ENCODE measurements at regions not wholly inside any gene's neighbourhood (a gene's known extent, or its start where the extent isn't known, plus 50 kb on each side); places are given as distances from the start of the nearest gene placed in this dataset.

GRCh38 chr5:39880985-39881384, 456.2 kb upstream of the DAB2 start:
- H3K4me1 ChIP-seq (ENCODE audit: control insufficient read depth in 1 of 2, insufficient read depth in 2 of 2, low read length in 2 of 2): no peaks in the 10 kb centered on the region
- H3K27me3 ChIP-seq (ENCODE audit: control insufficient read depth in 1 of 2, insufficient read depth in 2 of 2, low read length in 1 of 2): no peaks in the 10 kb centered on the region
- no peaks in the 10 kb centered on the region for H3K36me3 ChIP-seq (ENCODE audit: control insufficient read depth in 1 of 2, insufficient read depth in 2 of 2, low read length in 1 of 2)
- intact Hi-C loops (cut with DNase I): no loop called here
- no peak overlapping the region for H3K27ac ChIP-seq (ENCODE audit: low read depth in 1 of 2, low read length in 2 of 2)
- no peak overlapping the region for H3K4me3 ChIP-seq (ENCODE audit: low read length in 2 of 2)
- no peak for DNase-seq
- ATAC-seq (ENCODE audit: low FRiP score): no peak
- H3K9me3 ChIP-seq (ENCODE audit: control insufficient read depth, low read length): no peaks in the 10 kb centered on the region

GRCh38 chr5:39877479-39877878, 452.7 kb upstream of the DAB2 start:
- intact Hi-C loops (cut with DNase I): no loop called here
- DNase-seq (no peak), ATAC-seq (ENCODE audit: low FRiP score) (no peak)
- H3K27me3 ChIP-seq (ENCODE audit: control insufficient read depth in 1 of 2, insufficient read depth in 2 of 2, low read length in 1 of 2): no peaks in the 10 kb centered on the region
- 96% methylated on average over 3 of the region's 3 CpGs for WGBS, 2 donors
- no peak overlapping the region for H3K4me3 ChIP-seq (ENCODE audit: low read length in 2 of 2)
- no peaks in the 10 kb centered on the region for H3K4me1 ChIP-seq (ENCODE audit: control insufficient read depth in 1 of 2, insufficient read depth in 2 of 2, low read length in 2 of 2)
- no peaks in the 10 kb centered on the region for H3K36me3 ChIP-seq (ENCODE audit: control insufficient read depth in 1 of 2, insufficient read depth in 2 of 2, low read length in 1 of 2)
- no peak overlapping the region for H3K27ac ChIP-seq (ENCODE audit: low read depth in 1 of 2, low read length in 2 of 2)
- no peaks in the 10 kb centered on the region for H3K9me3 ChIP-seq (ENCODE audit: control insufficient read depth, low read length)

- ATAC-seq (ENCODE audit: low FRiP score): no peak
- no peaks in the 10 kb centered on the region for H3K4me1 ChIP-seq (ENCODE audit: control insufficient read depth in 1 of 2, insufficient read depth in 2 of 2, low read length in 2 of 2)
- 83 to 84% methylated on average over 1 of the region's 1 CpG for WGBS, 2 donors
- H3K4me3 ChIP-seq (ENCODE audit: low read length in 2 of 2): no peak overlapping the region
- no peaks in the 10 kb centered on the region for H3K36me3 ChIP-seq (ENCODE audit: control insufficient read depth in 1 of 2, insufficient read depth in 2 of 2, low read length in 1 of 2)
- intact Hi-C loops (cut with DNase I): no loop called here
- H3K27ac ChIP-seq (ENCODE audit: low read depth in 1 of 2, low read length in 2 of 2): no peak overlapping the region
- H3K9me3 ChIP-seq (ENCODE audit: control insufficient read depth, low read length): no peaks in the 10 kb centered on the region
- DNase-seq: no peak
- no peaks in the 10 kb centered on the region for H3K27me3 ChIP-seq (ENCODE audit: control insufficient read depth in 1 of 2, insufficient read depth in 2 of 2, low read length in 1 of 2)
These were observed 451.4 kb upstream of the DAB2 start for GRCh38 chr5:39876146-39876545.

GRCh38 chr5:39870137-39870536, 445.4 kb upstream of the DAB2 start:
- no peaks in the 10 kb centered on the region for H3K36me3 ChIP-seq (ENCODE audit: control insufficient read depth in 1 of 2, insufficient read depth in 2 of 2, low read length in 1 of 2)
- H3K4me3 ChIP-seq (ENCODE audit: low read length in 2 of 2): no peak overlapping the region
- peaks cover 2% of the 10 kb centered on the region for H3K9me3 ChIP-seq (ENCODE audit: control insufficient read depth, low read length)
- no peaks in the 10 kb centered on the region for H3K27me3 ChIP-seq (ENCODE audit: control insufficient read depth in 1 of 2, insufficient read depth in 2 of 2, low read length in 1 of 2)
- ATAC-seq (ENCODE audit: low FRiP score): no peak
- no peaks in the 10 kb centered on the region for H3K4me1 ChIP-seq (ENCODE audit: control insufficient read depth in 1 of 2, insufficient read depth in 2 of 2, low read length in 2 of 2)
- intact Hi-C loops (cut with DNase I): no loop called here
- no peak for DNase-seq
- no peak overlapping the region for H3K27ac ChIP-seq (ENCODE audit: low read depth in 1 of 2, low read length in 2 of 2)

GRCh38 chr5:39869396-39869795, 444.6 kb upstream of the DAB2 start:
- DNase-seq: no peak
- peaks cover 2% of the 10 kb centered on the region for H3K9me3 ChIP-seq (ENCODE audit: control insufficient read depth, low read length)
- intact Hi-C loops (cut with DNase I): no loop called here
- H3K36me3 ChIP-seq (ENCODE audit: control insufficient read depth in 1 of 2, insufficient read depth in 2 of 2, low read length in 1 of 2): no peaks in the 10 kb centered on the region
- H3K27me3 ChIP-seq (ENCODE audit: control insufficient read depth in 1 of 2, insufficient read depth in 2 of 2, low read length in 1 of 2): no peaks in the 10 kb centered on the region
- no peaks in the 10 kb centered on the region for H3K4me1 ChIP-seq (ENCODE audit: control insufficient read depth in 1 of 2, insufficient read depth in 2 of 2, low read length in 2 of 2)
- no peak overlapping the region for H3K4me3 ChIP-seq (ENCODE audit: low read length in 2 of 2)
- 80 to 89% methylated on average over 1 of the region's 1 CpG for WGBS, 2 donors
- no peak overlapping the region for H3K27ac ChIP-seq (ENCODE audit: low read depth in 1 of 2, low read length in 2 of 2)
- no peak for ATAC-seq (ENCODE audit: low FRiP score)

GRCh38 chr5:39867923-39868322, 443.1 kb upstream of the DAB2 start:
- Histone ChIP-seq H3K27ac (ENCODE audit: low read depth in 1 of 2, low read length in 2 of 2) (no peak overlapping the region), H3K4me1 (ENCODE audit: control insufficient read depth in 1 of 2, insufficient read depth in 2 of 2, low read length in 2 of 2) (no peaks in the 10 kb centered on the region), H3K27me3 (ENCODE audit: control insufficient read depth in 1 of 2, insufficient read depth in 2 of 2, low read length in 1 of 2) (no peaks in the 10 kb centered on the region), H3K36me3 (ENCODE audit: control insufficient read depth in 1 of 2, insufficient read depth in 2 of 2, low read length in 1 of 2) (no peaks in the 10 kb centered on the region), H3K9me3 (ENCODE audit: control insufficient read depth, low read length) (peaks cover 2% of the 10 kb centered on the region), H3K4me3 (ENCODE audit: low read length in 2 of 2) (no peak overlapping the region)
- intact Hi-C loops (cut with DNase I): no loop called here
- ATAC-seq (ENCODE audit: low FRiP score) (no peak), DNase-seq (no peak)

- Histone ChIP-seq H3K27me3 (ENCODE audit: control insufficient read depth in 1 of 2, insufficient read depth in 2 of 2, low read length in 1 of 2) (no peaks in the 10 kb centered on the region), H3K4me3 (ENCODE audit: low read length in 2 of 2) (no peak overlapping the region), H3K36me3 (ENCODE audit: control insufficient read depth in 1 of 2, insufficient read depth in 2 of 2, low read length in 1 of 2) (no peaks in the 10 kb centered on the region), H3K9me3 (ENCODE audit: control insufficient read depth, low read length) (peaks cover 2% of the 10 kb centered on the region), H3K27ac (ENCODE audit: low read depth in 1 of 2, low read length in 2 of 2) (no peak overlapping the region), H3K4me1 (ENCODE audit: control insufficient read depth in 1 of 2, insufficient read depth in 2 of 2, low read length in 2 of 2) (no peaks in the 10 kb centered on the region)
- ATAC-seq (ENCODE audit: low FRiP score): no peak
- DNase-seq: no peak
- intact Hi-C loops (cut with DNase I): no loop called here
- WGBS, 2 donors: 79 to 82% methylated on average over 7 of the region's 7 CpGs
These were observed 439.3 kb upstream of the DAB2 start for GRCh38 chr5:39863926-39864552.

- no peaks in the 10 kb centered on the region for H3K4me1 ChIP-seq (ENCODE audit: control insufficient read depth in 1 of 2, insufficient read depth in 2 of 2, low read length in 2 of 2)
- no peak overlapping the region for H3K27ac ChIP-seq (ENCODE audit: low read depth in 1 of 2, low read length in 2 of 2)
- ATAC-seq (ENCODE audit: low FRiP score) (no peak), DNase-seq (no peak)
- intact Hi-C loops (cut with DNase I): no loop called here
- no peaks in the 10 kb centered on the region for H3K27me3 ChIP-seq (ENCODE audit: control insufficient read depth in 1 of 2, insufficient read depth in 2 of 2, low read length in 1 of 2)
- no peaks in the 10 kb centered on the region for H3K9me3 ChIP-seq (ENCODE audit: control insufficient read depth, low read length)
- H3K36me3 ChIP-seq (ENCODE audit: control insufficient read depth in 1 of 2, insufficient read depth in 2 of 2, low read length in 1 of 2): no peaks in the 10 kb centered on the region
- WGBS, 2 donors: 82 to 83% methylated on average over 3 of the region's 3 CpGs
- H3K4me3 ChIP-seq (ENCODE audit: low read length in 2 of 2): no peak overlapping the region
These were observed 432.3 kb upstream of the DAB2 start for GRCh38 chr5:39857041-39857440.

GRCh38 chr5:39854771-39855410, 430.1 kb upstream of the DAB2 start:
- H3K27me3 ChIP-seq (ENCODE audit: control insufficient read depth in 1 of 2, insufficient read depth in 2 of 2, low read length in 1 of 2): no peaks in the 10 kb centered on the region
- no peak overlapping the region for H3K27ac ChIP-seq (ENCODE audit: low read depth in 1 of 2, low read length in 2 of 2)
- no peak for ATAC-seq (ENCODE audit: low FRiP score)
- H3K9me3 ChIP-seq (ENCODE audit: control insufficient read depth, low read length): no peaks in the 10 kb centered on the region
- intact Hi-C loops (cut with DNase I): no loop called here
- no peak for DNase-seq
- 9 to 12% methylated on average over 2 of the region's 2 CpGs for WGBS, 2 donors
- H3K4me3 ChIP-seq (ENCODE audit: low read length in 2 of 2): no peak overlapping the region
- H3K36me3 ChIP-seq (ENCODE audit: control insufficient read depth in 1 of 2, insufficient read depth in 2 of 2, low read length in 1 of 2): no peaks in the 10 kb centered on the region
- no peaks in the 10 kb centered on the region for H3K4me1 ChIP-seq (ENCODE audit: control insufficient read depth in 1 of 2, insufficient read depth in 2 of 2, low read length in 2 of 2)

All from aorta (tissue), 5 donors.